ENCODE measurements at regions not wholly inside any gene's neighbourhood (a gene's known extent, or its start where the extent isn't known, plus 50 kb on each side); places are given as distances from the start of the nearest gene placed in this dataset.

DNA sequence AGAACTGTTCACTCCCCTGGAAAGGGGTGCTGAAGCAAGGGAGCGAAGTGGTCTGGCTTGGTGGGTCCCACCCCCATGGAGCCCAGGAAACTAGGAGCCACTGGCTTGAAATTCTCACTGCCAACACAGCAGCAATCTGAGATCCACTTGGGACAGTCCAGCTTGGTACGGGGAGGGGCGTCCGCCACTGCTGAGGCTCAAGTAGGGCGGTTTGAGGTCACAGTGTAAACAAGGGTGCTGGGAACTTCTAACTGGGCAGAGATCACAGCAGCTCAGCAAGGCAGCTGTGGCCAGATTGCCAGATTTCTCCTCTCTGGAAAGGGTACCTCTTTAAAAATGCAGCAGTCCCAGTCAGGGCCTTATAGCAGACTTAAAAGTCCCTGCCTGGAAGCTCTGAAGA is 53.9 kb upstream of the GALNTL6 start:
- no peak for DNase-seq

DNA sequence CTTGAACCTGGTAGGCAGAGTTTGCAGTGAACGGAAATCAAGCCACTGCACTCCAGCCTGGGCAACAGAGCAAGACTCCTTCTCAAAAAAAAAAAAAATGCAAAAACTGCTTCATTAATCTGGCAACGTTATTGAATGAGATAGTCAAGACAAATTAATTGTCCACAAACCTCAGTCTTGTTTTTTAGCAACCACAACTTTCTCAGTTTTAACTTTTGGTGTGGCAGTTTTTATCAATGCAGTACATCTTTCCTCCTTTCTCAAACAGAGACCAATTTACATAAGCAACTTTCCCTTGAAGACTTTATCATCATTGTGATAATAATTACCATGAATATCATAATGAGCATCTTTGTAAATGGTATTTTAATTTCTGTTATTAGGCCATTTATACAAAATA is 61.7 kb upstream of the GALNTL6 start:
- DNase-seq = no peak

DNA sequence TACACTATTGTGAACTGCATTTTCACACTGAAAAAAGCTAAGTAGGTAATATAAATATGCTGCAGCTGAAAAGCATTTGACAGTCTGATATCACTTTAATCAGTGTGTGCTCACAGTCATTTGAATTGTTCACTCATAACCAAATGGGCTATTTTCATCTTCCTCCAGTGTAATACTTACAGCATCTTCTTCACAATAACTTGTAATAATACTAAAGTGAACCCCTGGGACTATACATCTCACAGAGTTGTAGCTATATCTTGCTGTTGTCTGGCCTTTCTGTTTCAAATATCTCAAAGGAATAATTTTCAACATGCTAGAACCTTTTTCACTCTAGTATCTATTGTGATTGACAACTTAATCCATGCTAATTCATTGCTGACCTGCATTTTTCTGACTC is 66.8 kb upstream of the GALNTL6 start:
- DNase-seq = no peak

DNA sequence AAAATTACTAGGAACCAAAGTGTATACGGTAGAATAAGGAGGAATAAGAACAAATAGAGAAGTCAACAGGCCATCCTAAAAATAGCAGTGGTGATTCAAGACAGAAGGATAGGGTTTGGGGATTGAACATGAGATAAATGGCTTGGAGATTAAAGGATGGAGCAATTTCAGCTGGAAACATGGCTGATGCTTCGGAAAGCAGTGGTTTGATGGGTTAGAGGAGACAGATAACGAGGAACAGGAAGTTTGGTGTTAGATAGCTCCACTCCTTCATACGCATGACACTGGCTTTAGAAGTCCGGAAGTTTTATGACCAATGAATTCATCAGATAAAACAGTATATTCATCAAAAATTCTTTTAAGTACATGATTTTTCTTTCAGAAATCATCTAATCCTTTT is 70.8 kb upstream of the GALNTL6 start:
- no peak for DNase-seq

DNA sequence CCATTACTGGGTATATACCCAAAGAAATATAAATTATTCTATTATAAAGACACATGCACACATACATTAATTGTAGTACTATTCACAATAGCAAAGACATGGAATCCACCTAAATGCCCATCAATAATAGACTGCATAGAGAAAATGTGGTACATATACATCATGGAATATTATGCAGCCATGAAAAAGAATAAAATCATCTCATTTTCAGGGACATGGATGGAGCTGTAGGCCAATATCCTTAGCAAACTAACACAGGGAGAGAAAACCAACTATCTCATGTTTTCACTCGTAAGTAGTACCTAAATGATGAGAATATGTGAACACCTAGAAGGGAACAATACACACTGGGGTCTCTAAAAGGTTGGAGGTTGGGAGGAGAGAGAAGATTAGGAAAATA is 86.0 kb upstream of the GALNTL6 start:
- no peak for DNase-seq

DNA sequence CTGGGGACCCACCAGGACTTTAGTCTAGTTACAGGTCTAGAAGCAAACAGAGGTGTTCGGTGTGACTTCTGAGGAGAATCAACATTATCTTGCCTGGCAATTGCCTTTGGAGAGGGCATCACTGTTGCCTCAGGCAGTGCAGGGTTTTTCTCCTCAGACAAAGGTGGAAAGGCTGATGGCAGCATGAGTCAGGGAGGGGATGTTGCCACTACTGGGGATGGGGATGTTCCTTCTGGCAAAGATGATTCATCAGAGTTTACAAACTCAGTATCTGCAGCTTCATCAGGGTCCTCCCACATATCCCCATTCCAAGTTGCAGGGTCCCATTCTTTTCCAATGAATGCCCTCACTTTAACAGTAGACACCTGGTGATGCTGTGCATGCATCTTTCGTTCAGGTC is 91.3 kb upstream of the GALNTL6 start:
- DNase-seq = no peak

DNA sequence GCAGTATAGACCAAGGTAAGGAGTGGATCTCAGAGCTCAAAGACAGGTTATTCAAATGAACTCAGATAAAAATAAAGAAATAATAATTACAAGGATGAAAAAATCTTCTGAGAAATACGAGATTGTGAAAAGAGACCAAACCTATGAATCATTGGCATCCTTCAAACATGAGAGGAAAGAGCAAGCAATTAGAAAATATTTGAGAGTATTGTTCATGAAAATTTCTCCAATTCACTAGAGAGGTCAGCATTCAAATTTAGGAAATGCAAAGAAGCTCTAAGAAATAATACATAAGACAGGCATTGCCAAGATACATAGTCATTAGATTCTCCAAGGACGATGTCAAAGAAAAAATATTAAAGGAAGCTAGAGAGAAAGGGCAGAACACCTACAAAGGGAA is 93.5 kb upstream of the GALNTL6 start:
- no peak for DNase-seq

DNA sequence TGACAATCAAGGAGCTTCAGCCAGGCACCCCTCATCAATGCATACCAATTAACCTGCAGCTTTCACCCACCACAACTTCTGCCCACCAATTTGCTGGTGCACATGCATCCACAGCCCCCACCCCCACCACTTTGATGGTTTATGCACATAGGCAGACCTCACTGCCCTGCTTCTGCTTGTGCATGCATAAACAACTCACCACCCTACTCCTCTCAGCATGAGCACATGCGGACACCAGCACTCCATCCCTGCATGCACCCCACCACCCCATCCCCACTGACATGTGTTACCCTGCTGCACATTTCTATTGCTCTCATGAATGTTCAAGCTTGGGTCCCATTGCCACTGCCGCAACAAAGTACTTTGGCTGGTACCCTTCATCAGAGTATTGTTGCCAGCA is 94.5 kb upstream of the GALNTL6 start:
- DNase-seq = no peak

DNA sequence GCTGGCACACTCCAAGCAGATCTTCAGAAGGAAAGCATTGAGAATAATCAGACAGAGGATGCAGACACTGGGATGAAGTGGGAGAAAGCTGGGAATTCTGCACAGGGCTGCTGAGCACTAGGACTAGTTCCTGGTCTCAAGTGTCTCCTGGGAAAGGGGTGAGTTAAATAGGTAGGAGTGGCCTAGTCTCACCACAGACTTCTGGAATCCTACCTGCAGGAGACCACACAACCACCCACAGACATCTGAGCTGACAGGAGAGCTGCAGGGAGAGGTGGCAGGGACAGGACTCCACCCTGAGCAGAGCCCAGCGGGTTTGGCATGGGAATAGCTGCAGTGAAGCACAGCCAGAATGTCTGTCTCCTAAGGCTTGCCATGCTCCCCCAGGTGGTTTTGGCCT is 95.1 kb upstream of the GALNTL6 start:
- DNase-seq = no peak

DNA sequence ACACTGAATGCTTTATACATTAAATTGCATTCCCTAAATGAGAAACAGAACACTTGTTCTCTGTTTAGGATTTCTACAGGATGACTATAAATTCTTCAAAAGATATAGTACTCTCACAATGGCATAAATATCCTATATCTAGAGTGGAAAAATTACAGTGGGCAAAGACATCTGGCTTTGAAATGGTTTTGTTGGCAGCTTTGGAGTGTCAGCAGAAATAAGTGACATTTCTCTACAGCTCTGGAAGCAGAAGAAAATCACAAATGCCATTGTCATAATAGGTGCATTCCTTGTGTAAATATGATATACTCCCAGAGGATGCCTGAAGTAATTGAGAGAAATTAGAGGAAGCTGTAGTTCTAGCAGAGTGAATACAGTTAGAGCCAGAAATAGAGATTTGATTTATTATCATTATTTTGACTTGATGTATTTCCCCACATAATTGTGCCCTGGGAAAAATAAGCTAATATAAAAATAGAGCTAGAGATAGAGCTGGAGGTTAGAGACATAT is 95.9 kb upstream of the GALNTL6 start:
- no peak for DNase-seq

DNA sequence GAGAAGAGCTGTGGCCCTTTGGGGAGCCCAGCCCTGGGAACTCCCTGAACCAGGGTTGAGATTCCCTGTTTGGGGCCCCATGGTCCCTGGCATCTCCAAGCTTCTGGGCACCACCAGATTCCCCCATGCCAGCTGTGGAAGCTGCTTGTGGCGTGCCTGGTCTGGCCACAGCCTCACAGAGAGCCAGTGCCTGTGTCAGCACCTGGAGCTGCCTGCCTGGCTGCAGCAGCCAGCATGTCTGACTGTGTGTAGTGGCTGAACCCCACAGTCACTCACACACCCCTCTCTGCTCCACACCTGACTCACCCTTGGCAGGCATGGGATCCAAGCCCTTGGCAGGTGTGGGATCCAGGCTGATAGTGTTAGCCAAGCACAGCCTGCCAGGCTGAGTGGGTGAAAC is 97.2 kb upstream of the GALNTL6 start:
- DNase-seq = no peak

DNA sequence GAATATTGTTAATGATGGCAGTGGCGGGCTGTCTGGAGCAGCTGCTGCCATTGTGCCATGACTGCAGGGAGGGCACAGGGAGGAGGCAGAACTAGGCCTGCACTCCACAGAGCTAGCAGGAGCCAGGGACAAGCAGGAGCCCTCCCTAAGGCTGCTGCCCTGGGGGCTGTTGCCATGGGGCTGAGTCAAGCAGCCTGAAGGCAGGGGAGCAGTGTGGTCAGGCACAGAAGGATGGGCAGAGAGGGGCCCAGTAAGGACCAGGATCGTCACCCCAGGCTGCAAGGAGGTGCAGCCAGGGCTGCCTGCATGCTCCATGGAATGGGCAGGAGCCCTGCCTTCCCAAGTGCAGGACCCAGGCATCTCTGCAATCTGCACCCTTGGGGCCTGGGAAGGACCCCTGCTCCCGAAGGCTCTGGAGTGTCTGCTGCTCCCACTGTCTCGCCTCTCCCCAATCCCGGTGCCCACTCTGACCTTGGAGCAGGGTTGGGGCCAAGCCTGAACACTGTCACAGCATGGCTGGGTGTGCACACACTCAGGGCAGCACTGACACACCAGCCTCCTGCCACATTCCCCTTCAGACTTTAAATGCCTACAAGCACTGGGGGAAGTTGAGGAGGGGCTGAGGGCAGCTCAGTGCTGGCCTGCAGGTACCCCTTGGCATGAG is 98.3 kb upstream of the GALNTL6 start:
- no peak for DNase-seq

DNA sequence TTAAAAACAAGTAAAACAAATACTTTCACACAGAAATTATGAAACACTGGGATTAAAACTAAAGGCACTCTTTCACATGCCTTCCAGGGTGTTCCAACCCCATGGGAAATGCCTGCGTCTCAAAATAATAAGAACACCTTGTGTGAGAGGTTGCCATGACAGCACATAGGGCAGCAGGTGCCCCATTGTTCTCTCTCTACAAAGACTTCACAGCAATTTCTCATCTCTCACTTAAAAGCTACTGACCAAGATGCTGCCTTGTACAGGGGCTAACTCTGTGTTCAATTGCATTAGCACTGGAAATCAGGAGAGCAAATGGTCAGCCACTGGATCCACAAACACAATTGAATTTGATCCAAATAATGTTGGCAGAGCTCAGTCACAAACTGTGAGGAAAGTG is 102.5 kb upstream of the GALNTL6 start:
- no peak for DNase-seq

DNA sequence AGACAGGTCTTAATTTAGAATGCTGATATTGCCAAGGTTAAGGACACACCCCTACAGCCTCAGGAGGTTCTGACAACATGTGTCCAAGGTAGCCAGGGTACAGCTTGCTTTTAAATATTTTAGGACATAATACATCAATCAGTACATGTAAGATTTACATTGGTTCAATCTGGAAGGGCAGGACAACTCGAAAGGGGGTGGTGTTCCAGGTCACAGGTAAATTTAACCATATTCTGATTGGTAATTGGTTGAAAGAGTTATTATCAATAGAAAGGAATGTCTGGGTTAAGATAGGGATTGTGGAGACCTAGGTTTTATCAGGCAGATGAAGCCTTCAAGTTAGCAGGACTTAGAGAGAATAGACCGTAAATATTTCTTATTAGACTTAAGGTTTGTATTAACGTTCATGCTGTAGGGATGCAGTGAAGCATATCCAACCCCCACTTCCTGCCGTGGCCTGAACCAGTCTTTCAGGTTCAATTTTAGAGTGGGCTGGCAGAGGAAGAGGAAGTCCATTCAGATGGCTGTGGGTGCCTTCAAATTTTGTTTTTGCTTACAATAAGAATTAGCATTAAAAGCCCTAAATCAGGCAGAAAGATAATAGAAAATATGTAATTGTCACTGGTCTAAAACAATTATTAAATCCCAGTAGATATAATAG is 136.5 kb upstream of the GALNTL6 start:
- no peak for DNase-seq

DNA sequence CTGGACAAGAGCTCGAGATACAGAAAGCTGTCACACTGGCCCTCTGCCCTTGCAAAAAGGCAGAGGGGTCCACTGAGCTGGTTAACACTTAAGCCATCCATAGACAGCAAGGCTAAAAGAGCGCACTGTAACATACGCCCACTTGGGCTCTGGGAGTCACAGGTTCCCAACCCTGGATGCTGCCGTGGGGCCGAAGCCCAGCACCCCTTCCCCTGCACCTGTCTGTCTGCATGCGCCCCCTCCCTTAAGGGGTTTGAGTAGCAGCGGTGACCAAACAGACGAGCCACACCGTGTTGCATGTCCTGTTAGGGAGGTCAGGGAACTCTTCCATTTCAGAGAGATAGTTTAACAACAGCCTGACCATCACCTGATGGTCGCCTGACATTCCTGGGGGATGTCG is 138.4 kb upstream of the GALNTL6 start:
- DNase-seq = no peak

DNA sequence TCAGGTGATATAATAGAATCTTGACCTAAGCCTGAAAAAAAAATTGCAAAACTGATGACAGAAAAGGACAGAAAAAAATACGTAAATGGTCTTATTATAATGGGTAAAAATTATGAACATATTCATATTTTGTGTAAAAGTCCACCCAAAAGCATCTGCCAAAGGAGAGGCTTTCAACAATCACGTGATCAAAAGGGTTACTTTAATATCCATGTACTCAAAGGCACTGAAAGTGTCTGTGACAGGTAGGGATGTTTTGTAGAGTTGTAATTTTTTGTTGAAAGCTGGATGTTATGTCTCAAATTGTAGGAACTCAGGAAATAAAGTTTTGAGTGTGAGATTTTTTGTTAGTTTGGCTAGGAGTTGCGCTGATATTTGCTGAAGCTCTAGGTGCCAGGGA is 144.8 kb upstream of the GALNTL6 start:
- DNase-seq = no peak

DNA sequence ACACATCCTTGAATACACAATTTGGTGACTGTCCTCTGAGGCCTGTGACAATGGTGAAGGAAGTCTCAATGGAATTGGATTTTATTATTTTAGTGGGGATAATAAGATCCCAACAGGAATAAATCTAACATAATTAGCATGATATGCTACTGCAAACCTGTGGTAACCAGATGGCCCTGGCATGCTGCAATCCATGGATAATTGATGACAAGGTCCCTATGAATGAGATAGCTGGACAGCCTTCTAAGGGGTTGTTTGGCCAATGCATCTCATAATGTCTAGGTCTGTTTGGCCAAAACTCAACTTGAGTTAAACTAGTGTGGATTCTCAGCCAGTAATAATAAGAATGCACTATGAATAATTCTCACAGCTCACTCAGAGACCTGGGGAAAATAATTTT is 145.3 kb upstream of the GALNTL6 start:
- no peak for DNase-seq

DNA sequence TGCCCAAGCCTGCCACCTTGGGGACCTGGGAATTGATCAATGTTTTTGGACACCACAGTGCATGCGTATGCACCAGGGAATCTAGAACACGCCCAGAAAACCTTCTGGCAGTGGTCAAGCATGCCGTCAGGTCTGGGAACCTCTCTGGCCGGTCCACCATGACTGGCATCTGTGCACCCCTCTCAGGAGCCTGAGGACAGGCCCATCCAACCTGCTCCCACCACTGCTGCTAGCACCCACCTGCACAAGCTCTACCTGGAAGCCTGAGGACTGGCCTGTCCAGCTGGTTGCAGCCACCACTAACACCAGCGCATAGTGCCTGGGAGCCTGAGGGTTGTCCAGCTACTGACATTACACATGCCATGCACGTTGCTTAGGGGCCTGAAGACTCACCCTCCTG is 162.1 kb upstream of the GALNTL6 start:
- no peak for DNase-seq

DNA sequence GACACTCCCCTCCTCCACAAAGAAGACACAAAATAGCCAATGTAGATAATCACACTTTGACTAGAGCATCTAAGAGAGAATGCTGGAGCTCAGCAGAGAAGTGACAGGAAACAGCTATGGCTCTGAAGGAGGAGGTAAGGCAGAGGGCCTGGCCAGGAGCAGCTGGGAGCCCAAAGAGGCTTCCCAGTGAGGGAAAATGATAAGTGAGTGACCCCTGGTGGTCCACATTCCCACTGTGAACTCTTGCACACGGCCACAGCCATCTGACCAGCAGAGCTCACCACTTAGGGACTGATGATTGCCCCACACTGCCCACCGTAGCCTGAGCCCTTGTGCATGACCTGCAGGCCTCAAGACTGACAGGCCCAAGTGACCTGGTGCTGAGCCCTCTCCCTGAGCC is 162.7 kb upstream of the GALNTL6 start:
- DNase-seq = no peak

DNA sequence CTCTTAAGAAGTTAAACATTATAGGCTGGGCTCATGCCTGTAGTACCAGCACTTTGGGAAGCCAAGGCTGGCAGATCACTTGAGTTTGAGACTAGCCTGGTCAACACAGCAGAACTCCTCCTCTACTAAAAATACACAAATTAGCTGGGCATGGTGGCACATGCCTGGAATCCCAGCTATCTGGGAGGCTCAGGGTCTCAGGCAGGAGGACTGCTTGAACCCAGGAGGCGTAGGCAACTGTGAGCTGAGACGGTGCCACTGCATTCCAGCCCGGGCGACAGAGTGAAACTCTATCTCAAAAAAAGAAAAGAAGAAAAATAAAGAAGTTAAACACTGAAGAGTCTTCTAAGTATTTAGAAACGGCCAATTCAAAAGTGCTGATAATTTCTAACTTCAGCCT is 164.3 kb upstream of the GALNTL6 start:
- no peak for DNase-seq

DNA sequence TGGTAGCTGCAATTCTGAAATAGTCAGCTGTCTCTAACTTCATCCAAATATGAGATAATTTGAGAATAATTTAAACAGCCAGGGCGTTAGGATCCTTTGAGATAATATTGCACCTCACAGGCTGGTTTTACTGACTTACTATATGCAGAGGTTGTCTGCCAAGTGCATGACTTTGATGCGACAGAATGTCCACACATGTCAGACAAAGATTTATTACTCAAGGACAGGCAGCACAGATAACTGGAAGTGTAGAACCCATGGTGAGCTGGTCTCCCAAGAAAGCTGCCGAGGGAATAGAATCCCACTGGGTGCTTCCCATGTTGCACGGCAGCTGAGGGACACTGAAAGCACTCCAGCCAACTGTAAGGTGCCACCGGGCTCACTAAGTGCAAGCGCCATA is 166.2 kb upstream of the GALNTL6 start:
- no peak for DNase-seq

DNA sequence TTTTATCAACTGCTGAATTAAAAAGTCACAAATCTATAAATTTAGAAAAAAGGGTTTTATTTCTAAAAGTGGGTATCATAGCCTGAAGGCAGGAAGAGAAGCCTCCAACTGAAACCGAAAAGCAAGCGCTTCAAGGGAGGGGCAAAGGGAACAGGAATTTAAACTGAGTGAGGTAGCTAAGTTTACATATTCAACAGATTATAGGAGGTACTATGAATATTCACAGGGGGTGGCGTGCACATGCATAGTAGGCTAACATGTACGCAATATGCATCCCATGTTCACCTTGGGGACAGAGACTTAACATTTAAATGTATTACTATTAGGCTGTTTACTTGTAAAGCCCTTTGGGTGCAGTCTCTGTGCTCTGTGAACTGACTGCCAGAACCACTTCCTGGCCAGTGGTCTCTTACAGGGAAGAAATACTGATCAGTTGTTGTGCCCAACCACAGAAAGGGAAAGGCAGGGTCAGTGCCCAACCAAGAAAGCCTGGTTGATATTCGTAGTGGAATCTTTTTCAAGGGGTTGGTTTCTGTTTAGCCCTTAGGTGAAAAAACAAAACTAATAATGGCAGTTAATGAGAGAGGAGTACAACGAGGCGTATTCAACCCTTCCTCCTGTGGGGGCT is 168.7 kb upstream of the GALNTL6 start:
- DNase-seq = no peak

DNA sequence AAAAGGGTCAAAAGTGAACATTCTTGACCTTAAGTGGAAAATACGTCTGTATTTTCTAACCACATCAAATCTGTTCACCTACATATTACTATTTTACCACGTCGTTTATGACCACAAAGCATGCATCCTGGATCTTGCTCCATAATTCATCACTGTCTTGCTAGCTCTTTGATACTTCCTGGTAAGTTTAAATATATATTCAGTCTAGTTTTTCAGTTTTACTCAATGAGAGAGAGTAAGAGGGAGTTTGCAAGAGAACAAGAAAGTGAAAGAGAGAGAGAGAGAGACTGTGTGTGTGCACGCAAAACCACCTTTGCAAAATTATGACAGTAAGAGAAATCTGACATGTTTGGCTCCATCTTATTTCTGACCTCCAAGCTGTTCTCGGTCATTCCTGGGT is 173.7 kb upstream of the GALNTL6 start:
- no peak for DNase-seq

DNA sequence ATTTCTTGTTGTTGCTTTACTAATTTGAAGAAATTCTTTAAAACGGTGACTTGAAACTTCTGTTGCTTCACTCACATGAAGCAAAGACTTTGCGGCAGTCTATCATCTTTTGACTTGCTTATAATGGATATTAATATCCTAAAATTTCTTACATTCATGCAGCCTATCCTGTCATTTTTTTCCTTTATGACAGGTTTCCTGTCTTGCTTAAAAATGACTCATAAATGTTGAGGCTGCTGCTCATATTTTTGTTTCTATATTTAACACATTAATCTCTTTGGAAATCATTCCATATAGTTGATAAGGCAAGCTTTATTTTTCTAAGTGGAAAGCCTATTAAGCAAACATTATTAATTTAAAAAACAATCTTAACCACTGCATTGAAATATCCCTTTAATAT is 176.6 kb upstream of the GALNTL6 start:
- no peak for DNase-seq

DNA sequence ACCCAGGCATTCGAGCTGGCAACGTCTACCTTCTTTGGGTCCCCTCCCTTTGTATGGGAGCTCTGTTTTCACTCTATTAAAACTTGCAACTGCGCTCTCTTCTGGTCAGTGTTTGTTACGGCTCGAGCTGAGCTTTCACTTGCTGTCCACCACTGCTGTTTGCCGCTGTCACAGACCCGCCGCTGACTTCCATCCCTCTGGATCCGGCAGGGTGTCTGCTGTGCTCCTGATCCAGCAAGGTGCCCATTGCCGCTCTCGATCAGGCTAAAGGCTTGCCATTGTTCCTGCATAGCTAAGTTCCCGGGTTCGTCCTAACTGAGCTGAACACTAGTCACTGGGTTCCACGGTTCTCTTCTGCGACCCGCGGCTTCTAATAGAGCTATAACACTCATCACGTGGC is 183.5 kb upstream of the GALNTL6 start:
- no peak for DNase-seq

All from SHP77 treated with DMSO at 0.1 percent for 48 hours (cell line).